Myocyte (in vitro differentiated cells): ENCODE measurements at regions not wholly inside any gene's neighbourhood (a gene's known extent, or its start where the extent isn't known, plus 50 kb on each side); places are given as distances from the start of the nearest gene placed in this dataset.
"Not testable (repeated sequence)": the region's sequence is repeated elsewhere in the genome, so short reads cannot be mapped to it uniquely, and the experiment has no call there.

ENCODE experiments used
- DNase-seq: peaks from one replicate; pipeline ENCODE4 v3.0.0-alpha.2; 2012; ENCODE audit warnings: low read depth

DNA sequence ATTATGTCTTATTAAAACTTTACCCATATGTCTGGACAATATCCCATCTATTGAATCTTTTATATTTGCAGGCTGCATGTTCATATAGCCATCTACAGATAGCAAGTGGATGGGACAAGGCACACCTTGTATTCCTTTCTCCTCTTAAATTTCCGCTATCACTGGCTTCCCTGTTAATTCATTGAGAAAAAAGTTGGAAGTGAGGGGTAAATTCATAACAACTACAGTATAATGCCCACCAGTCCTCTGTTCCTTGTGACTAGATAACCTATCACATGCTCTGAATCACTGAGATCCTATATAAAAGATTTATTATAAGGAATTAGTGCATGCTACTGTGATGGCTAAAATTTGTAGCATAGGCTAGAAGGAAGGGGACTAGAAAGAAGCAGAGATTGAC lies 1005.8 kb upstream of the ATXN8OS start:
- no peak for DNase-seq

DNA sequence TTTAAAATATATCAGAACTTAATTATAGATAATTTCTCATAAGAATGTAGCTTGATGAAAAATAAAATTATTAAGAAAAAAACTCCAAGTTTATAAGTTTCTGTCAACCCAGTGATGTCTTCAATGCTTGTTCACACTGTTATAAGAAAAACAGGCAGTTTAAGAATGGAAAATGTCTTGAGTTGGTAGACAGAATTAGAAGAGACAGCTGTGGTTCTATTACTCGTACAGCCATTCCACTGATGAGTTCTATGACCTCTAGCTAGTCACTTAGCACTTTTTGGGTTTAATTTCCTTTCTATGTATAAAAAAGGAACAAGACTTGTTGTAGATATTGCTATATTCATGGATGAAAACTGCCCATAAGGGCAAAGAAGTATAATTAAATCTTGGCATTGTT lies 1013.1 kb upstream of the ATXN8OS start:
- no peak for DNase-seq

DNA sequence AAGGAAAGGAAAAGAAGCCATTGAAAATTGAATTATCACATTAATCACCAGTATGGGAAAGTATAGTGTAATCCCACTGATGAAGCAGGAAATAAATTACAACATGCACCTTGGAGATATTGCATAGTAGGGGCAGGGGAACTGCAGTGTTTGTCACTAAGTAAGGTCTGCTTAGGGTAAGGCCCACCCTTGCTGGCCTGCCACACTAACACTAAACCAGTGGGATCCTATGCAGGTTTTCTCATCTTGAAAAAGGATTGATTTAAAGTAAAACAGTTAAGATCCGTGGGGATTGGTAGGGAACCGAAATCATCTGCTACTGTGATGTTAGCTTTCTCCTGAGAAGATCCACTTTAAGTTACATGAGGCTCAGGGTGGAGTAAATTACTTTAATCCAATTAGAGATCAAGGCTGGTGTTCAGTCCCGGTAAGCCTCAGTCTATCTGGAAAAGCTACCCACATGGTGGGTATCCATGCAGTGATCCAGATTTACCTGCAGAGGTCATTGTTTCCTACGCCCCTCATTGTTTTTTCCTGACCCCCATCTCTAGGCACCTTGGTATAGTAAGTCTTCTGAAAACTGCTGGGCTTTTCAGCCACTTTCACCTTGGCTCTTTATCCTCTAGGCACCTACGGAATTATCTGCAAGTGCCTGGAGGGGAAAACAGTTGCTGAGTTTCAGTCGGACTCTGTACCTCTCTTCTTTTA lies 1014.9 kb upstream of the ATXN8OS start:
- no peak for DNase-seq

DNA sequence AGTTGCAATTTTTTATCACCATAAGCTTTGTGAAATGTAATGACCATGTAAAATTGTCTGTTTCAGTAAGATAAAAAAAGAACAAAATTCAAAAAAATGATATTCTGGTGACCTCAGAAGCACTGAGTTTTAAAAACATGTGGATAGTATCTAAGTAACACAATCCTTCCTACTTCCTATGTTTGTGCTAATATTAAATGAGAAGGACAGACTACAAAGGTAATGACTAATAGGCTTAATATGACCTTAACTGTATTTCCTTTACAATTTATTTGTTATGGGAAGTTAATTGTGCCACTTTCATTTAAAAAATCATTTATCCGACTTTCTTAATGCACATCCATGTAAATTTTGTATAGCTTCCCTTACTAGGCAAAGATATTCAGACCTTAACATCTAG lies 1030.4 kb upstream of the ATXN8OS start:
- no peak for DNase-seq

DNA sequence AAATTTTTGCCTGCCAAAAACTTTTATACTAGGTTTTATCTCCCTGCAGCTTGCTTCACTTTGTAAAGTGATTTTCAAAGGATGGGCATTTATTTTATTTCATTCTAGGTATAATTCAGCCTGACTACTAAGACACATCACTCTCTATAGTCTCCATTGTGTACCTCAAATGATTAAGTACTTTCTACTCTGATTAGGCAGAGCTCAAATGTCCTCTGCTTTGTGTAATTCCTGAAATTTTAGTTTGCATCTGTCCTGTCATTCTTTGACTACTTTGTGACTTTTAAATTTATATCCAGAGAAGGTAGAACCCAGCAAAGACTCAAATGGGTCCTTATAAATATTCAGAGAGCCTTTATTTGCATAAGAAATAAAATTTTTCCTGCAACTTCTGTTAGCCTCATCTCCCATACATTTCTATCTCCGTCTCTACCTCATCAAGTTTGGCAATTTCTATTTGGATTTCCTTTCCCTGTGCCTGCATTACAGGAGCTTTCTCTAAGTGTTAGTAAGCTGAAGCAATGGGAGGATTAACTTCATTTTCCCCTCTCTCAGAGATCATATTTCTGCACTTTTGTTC lies 1038.0 kb upstream of the ATXN8OS start:
- DNase-seq = no peak

DNA sequence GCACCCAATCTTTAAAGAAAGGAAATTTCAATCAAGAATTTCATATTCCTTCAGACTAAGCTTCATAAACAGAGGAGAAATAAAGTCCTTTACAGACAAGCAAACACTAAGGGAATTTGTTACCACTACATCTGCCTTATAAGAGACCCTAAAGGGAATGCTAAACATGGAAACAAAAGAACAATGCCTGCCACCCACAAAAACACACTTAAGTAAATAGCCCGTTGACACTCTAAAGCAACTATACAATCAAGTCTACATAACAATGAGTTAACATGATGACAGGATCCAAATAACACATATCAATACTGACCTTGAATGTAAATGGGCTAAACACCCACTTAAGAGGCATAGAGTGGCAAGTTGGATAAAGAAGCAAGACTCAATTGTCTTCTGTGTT lies 1056.9 kb upstream of the ATXN8OS start:
- DNase-seq = no peak

DNA sequence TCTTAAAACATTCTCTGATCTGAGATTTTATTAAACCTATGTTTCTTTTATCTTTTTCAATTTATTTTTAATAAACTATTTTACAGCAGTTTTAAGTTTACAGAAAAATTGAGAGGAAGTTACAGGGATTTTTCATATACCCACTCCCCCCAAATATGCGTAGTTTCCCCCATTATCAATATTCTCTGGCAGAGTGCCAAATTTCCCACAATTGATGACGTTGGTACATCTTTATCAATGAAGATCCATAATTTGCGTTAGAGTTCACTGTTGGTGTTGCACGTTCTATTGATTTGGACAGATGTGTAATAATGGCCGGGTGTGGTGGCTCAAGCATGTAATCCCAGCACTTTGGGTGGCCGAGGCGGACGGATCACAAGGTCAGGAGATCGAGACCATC lies 1063.0 kb upstream of the ATXN8OS start:
- no peak for DNase-seq

DNA sequence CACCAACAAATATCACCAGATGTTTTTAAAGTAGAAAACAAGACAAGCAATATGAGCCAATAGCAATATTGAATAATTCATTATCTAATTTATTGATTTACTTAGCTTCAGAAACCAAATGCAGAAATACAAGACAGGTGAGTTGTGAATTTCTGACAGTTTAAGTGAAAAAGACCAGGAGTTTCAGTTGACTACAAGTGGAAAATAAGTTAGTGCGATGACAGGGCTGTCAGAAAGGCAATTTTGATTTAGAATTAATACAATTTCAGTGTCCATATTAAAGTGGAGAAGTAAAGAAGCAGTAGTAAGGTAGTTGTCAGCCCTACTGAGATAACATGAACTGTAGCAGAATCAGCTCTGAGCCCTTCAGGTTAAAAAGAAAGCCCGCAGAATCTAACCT lies 1066.7 kb upstream of the ATXN8OS start:
- DNase-seq = no peak

DNA sequence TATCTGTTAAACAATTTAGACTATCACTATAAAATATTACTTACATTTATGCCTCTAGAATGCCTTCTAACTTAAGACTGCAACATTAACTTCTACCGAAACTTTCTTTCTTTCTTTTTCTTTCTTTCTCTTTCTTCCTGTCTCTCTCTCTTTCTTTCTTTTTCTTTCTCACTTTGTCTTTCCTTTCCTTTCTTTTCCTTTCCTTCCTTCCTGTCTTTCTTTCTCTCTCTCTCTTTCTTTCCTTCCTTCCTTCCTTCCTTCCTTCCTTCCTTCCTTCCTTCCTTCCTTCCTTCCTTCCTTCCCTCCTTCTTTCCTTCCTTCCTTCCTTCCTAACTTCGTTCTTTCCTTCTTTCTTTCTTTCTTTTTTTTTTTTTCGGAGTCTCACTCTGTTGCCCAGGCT lies 1071.9 kb upstream of the ATXN8OS start:
- DNase-seq = no peak

DNA sequence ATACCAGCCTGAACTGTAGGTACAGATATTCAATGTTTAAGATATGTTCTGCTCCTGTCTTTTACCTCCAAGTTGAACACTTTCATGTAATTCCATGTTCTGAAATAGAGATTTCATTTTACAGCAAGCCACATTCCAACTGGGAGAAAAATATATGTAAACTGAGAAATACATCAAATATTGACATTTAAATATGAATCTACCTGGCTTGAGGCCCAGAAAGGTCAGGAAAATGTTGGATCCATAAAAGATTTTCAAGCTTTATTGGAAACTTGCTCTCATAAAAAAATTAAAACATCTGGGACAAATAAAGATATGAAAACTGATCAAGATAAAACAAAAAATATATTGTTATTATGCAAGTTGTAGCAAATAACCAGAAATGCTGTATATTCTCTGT lies 1078.7 kb upstream of the ATXN8OS start:
- no peak for DNase-seq

DNA sequence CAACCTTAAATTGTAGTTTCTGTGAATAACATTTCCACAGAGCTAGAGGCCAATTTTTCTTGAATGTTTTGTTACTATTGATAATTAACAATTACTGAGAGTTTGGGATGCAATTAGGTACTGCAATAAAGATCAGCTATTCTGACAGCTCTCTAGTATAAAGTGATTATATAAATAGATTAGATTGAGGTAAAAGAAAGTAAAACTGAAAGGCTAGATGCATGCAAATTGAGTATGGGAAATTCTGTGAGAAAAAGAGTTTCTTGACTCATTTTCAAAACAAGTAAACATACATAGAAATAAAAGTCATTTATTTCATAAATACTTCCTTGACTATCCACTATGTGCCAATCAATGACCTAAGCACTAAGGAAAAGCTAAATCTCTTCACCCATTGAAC lies 1087.5 kb upstream of the ATXN8OS start:
- no peak for DNase-seq

DNA sequence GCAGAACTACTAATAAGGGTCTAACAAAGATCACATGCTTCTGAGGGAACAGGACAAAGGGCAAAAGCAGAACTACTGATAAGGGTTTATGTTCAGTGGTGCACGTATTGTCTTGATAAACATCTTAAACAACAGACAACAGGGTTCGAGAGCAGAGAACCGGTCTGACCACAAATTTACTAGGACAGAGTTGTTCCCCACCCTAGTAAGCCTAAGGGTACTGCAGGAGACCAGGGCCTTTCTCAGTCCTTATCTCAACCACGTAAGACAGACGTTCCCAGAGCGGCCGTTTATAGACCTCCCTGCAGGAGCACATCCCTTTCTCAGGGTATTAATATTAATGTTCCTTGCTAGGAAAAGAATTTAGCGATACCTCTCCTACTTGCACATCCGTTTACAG lies 1089.5 kb upstream of the ATXN8OS start:
- not testable (repeated sequence) for DNase-seq

DNA sequence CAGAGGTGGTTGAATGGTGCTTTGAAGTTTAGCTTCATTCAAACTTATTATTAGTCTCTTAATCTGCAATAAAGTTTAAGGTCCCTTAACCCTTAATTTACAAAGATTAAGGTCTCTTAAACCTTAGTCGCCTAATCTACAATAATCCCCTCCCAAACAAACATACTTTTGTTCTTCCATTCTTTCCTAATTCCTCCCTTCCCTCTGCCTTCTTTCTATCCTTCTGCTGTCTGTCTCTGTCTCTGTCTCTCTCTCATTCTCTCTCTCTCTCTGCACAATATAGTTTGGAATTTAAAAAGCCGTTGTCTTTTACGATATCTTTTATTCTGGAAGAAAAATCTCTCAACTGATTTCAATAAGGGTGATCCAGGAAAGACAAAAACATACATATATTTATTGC lies 1096.8 kb upstream of the ATXN8OS start:
- no peak for DNase-seq

DNA sequence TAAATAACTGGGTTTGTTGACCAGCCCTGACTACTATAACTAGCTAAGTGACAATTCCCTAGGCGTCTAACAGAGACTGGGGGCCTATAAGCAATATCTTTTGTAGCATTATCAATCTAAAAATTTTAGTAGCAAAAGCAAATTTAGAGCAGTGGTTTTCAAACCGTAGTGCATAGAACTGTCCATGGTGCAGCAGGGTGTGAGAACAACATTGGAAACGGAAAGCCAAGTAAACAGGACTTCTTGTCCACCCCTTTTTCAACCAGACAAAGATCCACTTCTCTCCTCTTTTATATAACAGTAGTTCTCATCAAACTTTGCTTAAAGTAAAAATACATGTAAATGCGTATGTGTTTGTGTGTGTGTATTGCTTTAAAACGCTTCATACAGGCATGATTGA lies 1099.1 kb upstream of the ATXN8OS start:
- no peak for DNase-seq

DNA sequence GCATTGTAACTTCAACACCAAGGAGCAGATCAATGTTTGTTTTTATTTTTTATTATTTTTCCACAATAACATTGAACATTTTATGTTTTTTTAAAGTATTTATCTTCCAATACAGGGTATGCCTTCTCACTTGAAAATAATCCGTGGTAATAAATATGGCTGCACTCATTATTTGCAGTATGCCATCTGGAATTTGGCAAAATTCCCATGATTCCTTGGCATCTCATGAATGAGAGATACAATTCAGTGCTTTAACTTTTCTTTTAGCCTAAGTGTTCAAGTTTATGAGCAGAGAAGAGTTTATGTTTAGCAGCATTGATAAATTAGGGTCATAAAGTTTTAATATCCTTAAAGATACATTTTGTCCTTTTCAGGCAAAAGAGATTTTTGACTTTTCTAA lies 1109.6 kb upstream of the ATXN8OS start:
- no peak for DNase-seq

DNA sequence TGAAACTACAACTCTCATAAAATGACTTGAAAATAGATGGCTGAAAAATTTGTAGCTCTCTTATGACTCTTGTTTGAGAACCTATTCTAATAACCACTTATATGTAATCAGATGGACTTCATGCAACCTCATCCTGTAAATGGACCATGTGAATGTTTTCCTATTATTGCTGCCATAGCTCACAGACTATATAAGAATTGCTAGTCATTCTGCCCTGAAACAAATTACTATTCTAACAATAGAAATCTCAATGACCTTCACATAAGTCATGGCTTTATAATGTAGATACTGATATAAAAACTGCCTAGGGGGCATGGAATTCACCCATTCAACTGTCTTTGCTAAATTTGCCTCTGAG lies 1111.0 kb upstream of the ATXN8OS start:
- no peak for DNase-seq

DNA sequence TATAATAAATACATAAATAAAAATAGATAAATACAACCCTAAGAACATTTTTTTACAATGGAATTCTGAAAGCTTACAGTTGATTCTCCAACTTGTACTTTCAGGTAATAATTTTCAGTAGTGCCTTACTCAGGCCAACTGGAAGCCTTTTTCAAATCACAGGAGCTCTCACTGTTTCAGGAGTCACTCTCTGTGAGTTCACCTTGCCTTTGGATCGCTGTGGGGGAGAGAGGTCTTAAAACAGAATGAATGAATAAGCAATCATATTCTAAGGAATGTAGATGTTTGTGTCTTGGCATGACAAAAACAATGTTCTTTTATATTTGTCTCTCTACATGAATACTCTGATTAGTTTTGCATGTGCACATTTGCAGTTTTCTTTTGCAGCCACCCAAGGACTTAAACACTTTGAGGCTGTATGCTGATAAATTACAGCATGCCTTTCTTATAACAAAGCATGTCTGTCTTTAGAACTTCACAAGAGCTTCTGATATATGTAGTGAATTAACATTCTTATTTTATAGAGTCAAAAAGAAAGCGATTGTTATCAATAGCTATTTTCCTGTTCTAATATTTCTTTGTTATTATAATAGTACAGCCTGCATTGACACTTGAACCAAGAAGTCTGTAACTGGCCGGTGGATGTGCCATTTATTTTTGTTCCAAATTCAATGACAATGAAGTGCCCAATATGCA lies 1111.5 kb upstream of the ATXN8OS start:
- no peak for DNase-seq

DNA sequence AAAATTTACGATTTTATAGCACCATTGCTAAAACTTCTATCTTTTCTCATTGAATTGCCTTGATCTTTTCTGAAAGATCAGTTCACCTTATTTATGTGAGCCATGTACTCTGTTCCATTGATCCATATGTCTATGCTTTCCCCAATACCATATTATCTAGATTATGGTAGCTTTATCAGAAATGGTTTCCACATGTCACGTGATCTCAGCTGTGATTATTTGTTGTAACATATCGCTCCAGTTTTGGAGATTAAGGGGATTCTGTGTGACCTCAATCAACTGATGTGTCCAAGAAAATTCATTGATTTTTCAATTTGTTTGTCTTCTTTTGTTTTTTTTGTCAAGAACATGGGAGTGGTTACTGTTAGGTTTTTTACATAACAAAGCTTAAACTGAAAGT lies 1114.5 kb upstream of the ATXN8OS start:
- DNase-seq = no peak

DNA sequence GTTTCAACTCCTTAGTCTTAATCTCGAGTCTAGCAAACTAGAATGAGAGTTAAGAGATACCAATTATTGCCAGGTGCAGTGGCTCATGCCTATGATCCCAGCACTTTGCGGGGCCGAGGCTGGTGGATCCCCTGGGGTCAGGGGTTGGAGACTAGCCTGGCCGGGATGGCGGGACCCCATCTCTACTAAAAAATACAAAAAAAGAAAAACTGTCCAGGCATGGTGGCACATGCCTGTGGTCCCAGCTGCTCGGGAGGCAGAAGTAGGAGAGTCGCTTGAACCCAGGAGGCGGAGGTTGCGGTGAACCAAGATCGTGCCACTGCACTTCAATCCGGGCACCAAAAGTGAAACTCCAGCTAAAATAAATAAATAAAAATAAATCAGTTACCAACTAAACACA lies 1119.5 kb upstream of the ATXN8OS start:
- DNase-seq = no peak

DNA sequence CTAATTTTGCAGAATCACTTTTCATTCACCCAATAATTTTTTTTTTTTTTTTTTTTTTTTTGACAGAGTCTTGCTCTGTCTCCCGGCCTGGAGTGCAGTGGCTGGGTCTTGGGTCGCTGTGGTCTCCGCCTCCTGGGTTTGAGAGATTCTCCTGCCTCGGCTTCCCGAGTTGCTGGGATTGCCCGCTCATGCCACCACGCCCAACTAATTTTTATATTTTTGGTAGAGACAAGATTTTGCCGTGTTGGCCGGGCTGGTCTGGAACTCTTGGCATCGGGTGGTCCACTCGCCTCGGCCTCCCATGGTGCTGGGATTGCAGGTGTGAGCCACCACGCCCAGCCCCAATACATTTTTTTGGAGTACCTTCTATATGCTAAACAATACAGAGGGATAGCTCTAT lies 1120.0 kb upstream of the ATXN8OS start:
- no peak for DNase-seq

DNA sequence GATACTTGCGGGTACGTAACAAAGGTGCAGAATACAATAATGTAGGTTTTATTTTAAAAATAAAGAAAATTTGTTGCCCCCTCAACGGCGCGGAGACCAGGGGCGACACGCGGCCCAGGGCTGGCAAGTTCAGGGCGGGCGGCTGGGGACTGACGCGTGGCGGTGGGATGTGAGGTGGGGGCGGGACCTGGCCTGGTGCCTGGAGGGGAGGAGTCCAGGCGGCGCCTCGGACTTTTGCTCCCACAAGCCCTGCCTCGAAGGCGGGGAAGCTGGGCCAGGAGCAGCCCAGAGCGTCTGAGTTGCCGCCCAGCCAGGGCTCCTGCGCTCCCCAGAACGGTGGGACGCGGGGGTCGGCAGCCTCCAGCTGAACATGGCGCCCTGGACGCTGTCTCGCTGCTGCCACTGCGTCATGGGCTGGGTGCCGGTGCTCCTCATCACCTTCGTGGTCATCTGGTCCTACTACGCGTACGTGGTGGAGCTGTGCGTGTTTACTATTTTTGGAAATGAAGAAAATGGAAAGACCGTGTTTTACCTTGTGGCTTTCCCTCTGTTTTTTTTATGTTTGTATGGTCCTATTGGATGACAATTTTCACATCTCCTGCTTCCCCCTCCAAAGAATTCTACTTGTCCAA lies 1122.8 kb upstream of the ATXN8OS start:
- no peak for DNase-seq

DNA sequence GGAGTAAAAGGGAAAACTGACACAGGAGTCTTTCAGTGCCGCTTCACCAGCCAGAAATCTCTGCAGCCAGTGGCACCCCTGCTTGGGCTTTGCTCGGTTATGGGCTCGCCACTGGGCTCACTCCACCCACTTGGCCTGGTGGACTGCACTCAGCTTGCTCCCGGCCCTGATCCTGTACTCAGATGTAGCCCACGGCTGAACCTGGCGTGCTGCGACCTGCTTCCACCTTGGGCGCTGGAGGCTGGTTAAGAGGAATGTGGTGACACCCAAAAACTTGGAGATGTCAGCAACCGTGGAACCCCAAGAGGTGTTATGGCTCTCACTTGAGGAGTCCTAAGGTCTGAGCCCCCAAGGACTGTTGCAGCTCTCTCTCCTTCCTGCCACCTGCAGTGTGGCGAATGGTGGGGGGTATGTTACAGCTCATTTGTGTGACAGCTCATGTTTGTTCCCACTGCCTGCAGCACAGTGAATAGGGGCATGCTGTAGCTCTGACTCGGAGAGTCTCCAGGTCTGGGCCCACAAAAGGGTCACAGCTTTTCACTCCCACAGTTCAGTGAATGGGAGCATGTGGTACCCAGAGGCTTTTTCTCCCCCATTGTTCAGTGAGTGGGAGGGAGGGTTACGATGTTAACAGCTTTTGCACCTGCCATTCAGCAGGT lies 1124.5 kb upstream of the ATXN8OS start:
- DNase-seq = no peak
